Ectodermal cell (in vitro differentiated cells): ENCODE measurements at regions not wholly inside any gene's neighbourhood (a gene's known extent, or its start where the extent isn't known, plus 50 kb on each side); places are given as distances from the start of the nearest gene placed in this dataset.
"Not testable (repeated sequence)": the region's sequence is repeated elsewhere in the genome, so short reads cannot be mapped to it uniquely, and the experiment has no call there.

Source experiments
- H3K27ac ChIP-seq: 2 replicates; pipeline ENCODE4 v1.7.0; 2013; ENCODE audit warnings: mild to moderate bottlenecking, low read depth, low read length; ENCODE audit not compliant: insufficient read depth, poor library complexity, severe bottlenecking
- H3K27me3 ChIP-seq: 2 replicates; pipeline ENCODE4 v1.7.0; 2013; ENCODE audit warnings: mild to moderate bottlenecking, low read length; ENCODE audit not compliant: insufficient read depth, control insufficient read depth, poor library complexity, severe bottlenecking
- H3K36me3 ChIP-seq: one replicate; pipeline ENCODE4 v1.7.0; 2013; ENCODE audit warnings: low read length; ENCODE audit not compliant: control insufficient read depth, insufficient read depth
- H3K4me1 ChIP-seq: one replicate; pipeline ENCODE4 v1.7.0; 2013; ENCODE audit warnings: low read length; ENCODE audit not compliant: control insufficient read depth, insufficient read depth
- H3K4me3 ChIP-seq: 2 replicates; pipeline ENCODE4 v1.7.0; 2013; ENCODE audit warnings: low read depth, low read length, control low read depth; ENCODE audit not compliant: insufficient read depth
- H3K9me3 ChIP-seq: 2 replicates; pipeline ENCODE4 v1.7.0; 2013; ENCODE audit warnings: mild to moderate bottlenecking, low read length, moderate library complexity; ENCODE audit not compliant: control insufficient read depth
- WGBS, 2 experiments: methylation state at CpG; one replicate each; pipeline ENCODE4 v1.1.7; 2013; ENCODE audit warnings: missing lambda C conversion rate in 2 of 2; 5-methylcytosine and 5-hydroxymethylcytosine counted together

- H3K27ac ChIP-seq: no peak overlapping the region
- no peak overlapping the region for H3K4me3 ChIP-seq
- no peaks in the 10 kb centered on the region for H3K36me3 ChIP-seq
- H3K4me1 ChIP-seq: no peaks in the 10 kb centered on the region
- 82 to 100% methylated on average over 2 of the region's 2 CpGs for WGBS, 2 experiments
- H3K27me3 ChIP-seq: no peaks in the 10 kb centered on the region
- no peaks in the 10 kb centered on the region for H3K9me3 ChIP-seq
Measured at GRCh38 chr2:215726070-215726469, 287.3 kb downstream of the MREG start.

- Histone ChIP-seq H3K27me3 (no peaks in the 10 kb centered on the region), H3K9me3 (no peaks in the 10 kb centered on the region)
- WGBS, 2 experiments: 87 to 96% methylated on average over 5 of the region's 5 CpGs
Measured at GRCh38 chr2:215724146-215724545, 288.3 kb upstream of the FN1 start.

GRCh38 chr2:215723631-215724011 is 287.8 kb upstream of the FN1 start:
- no peak overlapping the region for H3K27ac ChIP-seq
- H3K4me1 ChIP-seq: no peaks in the 10 kb centered on the region
- H3K4me3 ChIP-seq: no peak overlapping the region
- no peaks in the 10 kb centered on the region for H3K36me3 ChIP-seq
- 99 to 100% methylated on average over 2 to 3 of the region's 3 CpGs for WGBS, 2 experiments
- H3K9me3 ChIP-seq: no peaks in the 10 kb centered on the region
- H3K27me3 ChIP-seq: no peaks in the 10 kb centered on the region

More at GRCh38 chr2:215724146-215724545, 288.3 kb upstream of the FN1 start:
- Histone ChIP-seq H3K27ac (no peak overlapping the region), H3K36me3 (no peaks in the 10 kb centered on the region), H3K4me1 (no peaks in the 10 kb centered on the region), H3K4me3 (no peak overlapping the region)

GRCh38 chr2:215722986-215723630 is 287.2 kb upstream of the FN1 start:
- no peak overlapping the region for H3K4me3 ChIP-seq
- WGBS, 2 experiments: 82 to 100% methylated on average over 1 of the region's 2 CpGs
- H3K27me3 ChIP-seq: no peaks in the 10 kb centered on the region
- H3K9me3 ChIP-seq: no peaks in the 10 kb centered on the region
- H3K4me1 ChIP-seq: no peaks in the 10 kb centered on the region
- no peak overlapping the region for H3K27ac ChIP-seq
- no peaks in the 10 kb centered on the region for H3K36me3 ChIP-seq

- no peaks in the 10 kb centered on the region for H3K36me3 ChIP-seq
- WGBS, 2 experiments: 91 to 96% methylated on average over 5 of the region's 5 CpGs
- no peak overlapping the region for H3K4me3 ChIP-seq
- no peaks in the 10 kb centered on the region for H3K4me1 ChIP-seq
- no peaks in the 10 kb centered on the region for H3K9me3 ChIP-seq
- no peaks in the 10 kb centered on the region for H3K27me3 ChIP-seq
- H3K27ac ChIP-seq: no peak overlapping the region
Measured at GRCh38 chr2:215722125-215722524, 286.3 kb upstream of the FN1 start.

- not testable (repeated sequence) for H3K4me1 ChIP-seq, H3K27me3 ChIP-seq, H3K9me3 ChIP-seq, H3K4me3 ChIP-seq, H3K36me3 ChIP-seq, H3K27ac ChIP-seq
- WGBS, 2 experiments: 88 to 90% methylated on average over 1 of the region's 1 CpG
Measured at GRCh38 chr2:215721515-215721914, 285.6 kb upstream of the FN1 start.

GRCh38 chr2:215718890-215719289 is 283.0 kb upstream of the FN1 start:
- Histone ChIP-seq H3K4me1 (no peaks in the 10 kb centered on the region), H3K4me3 (no peak overlapping the region), H3K27me3 (no peaks in the 10 kb centered on the region), H3K27ac (no peak overlapping the region), H3K36me3 (no peaks in the 10 kb centered on the region), H3K9me3 (no peaks in the 10 kb centered on the region)
- 94 to 96% methylated on average over 3 of the region's 3 CpGs for WGBS, 2 experiments

- no peaks in the 10 kb centered on the region for H3K9me3 ChIP-seq
- H3K27me3 ChIP-seq: no peaks in the 10 kb centered on the region
- no peak overlapping the region for H3K27ac ChIP-seq
- H3K4me1 ChIP-seq: no peaks in the 10 kb centered on the region
- 90 to 100% methylated on average over 1 to 2 of the region's 2 CpGs for WGBS, 2 experiments
- no peak overlapping the region for H3K4me3 ChIP-seq
- H3K36me3 ChIP-seq: no peaks in the 10 kb centered on the region
Measured at GRCh38 chr2:215718436-215718835, 282.6 kb upstream of the FN1 start.

GRCh38 chr2:215717501-215718381 is 281.9 kb upstream of the FN1 start:
- no peaks in the 10 kb centered on the region for H3K9me3 ChIP-seq
- WGBS, 2 experiments: 89 to 91% methylated on average over 11 of the region's 11 CpGs
- no peaks in the 10 kb centered on the region for H3K4me1 ChIP-seq
- H3K27me3 ChIP-seq: no peaks in the 10 kb centered on the region
- no peak overlapping the region for H3K4me3 ChIP-seq
- H3K27ac ChIP-seq: no peak overlapping the region
- no peaks in the 10 kb centered on the region for H3K36me3 ChIP-seq

GRCh38 chr2:215716956-215717355 is 281.1 kb upstream of the FN1 start:
- H3K9me3 ChIP-seq: no peaks in the 10 kb centered on the region
- H3K4me3 ChIP-seq: no peak overlapping the region
- WGBS, 2 experiments: 96 to 97% methylated on average over 6 of the region's 6 CpGs
- no peak overlapping the region for H3K27ac ChIP-seq
- H3K27me3 ChIP-seq: no peaks in the 10 kb centered on the region
- no peaks in the 10 kb centered on the region for H3K36me3 ChIP-seq
- no peaks in the 10 kb centered on the region for H3K4me1 ChIP-seq
